Effector memory CD8-positive, alpha-beta T cell (primary cell): ENCODE measurements at regions not wholly inside any gene's neighbourhood (a gene's known extent, or its start where the extent isn't known, plus 50 kb on each side); places are given as distances from the start of the nearest gene placed in this dataset.
A peak's percentile ranks its signal among the peaks of the same experiment; 100 is the strongest.

Experiments
- ATAC-seq: fragments of 150-1000 bp; cut with Tn5 transposase; replicated peaks from 2 replicates; pipeline ENCODE4 v1.10.0; 2021; ENCODE audit warnings: mild to moderate bottlenecking, moderate library complexity
- DNase-seq, 3 experiments: peaks; one replicate each; pipeline ENCODE4 v3.0.0; 2021
- H3K27ac Mint-ChIP-seq, 2 donors: one replicate each; pipeline ENCODE4 v1.8.0; 2022; ENCODE audit warnings: mild to moderate bottlenecking in 2 of 2, mixed read lengths in 2 of 2, moderate library complexity in 2 of 2
- H3K27me3 Mint-ChIP-seq, 2 donors: one replicate each; pipeline ENCODE4 v1.8.0; 2022; ENCODE audit warnings: mixed read lengths in 2 of 2
- H3K36me3 Mint-ChIP-seq: one replicate; pipeline ENCODE4 v1.8.0; 2022; ENCODE audit warnings: mild to moderate bottlenecking, moderate library complexity, mixed read lengths; ENCODE audit not compliant: insufficient read depth
- H3K4me1 Mint-ChIP-seq, 2 donors: one replicate each; pipeline ENCODE4 v1.8.0; 2022; ENCODE audit warnings: low read depth in 2 of 2, mixed read lengths in 2 of 2
- H3K4me3 Mint-ChIP-seq, 2 donors: one replicate each; pipeline ENCODE4 v1.8.0; 2022; ENCODE audit warnings: mild to moderate bottlenecking in 2 of 2, mixed read lengths in 2 of 2, moderate library complexity in 2 of 2
- H3K9me3 Mint-ChIP-seq, 2 donors: one replicate each; pipeline ENCODE4 v1.8.0; 2022; ENCODE audit warnings: mixed read lengths in 2 of 2

GRCh38 chr5:56466136-56466816, 233.1 kb upstream of the ANKRD55 start:
- no peaks in the 10 kb centered on the region for H3K4me1 Mint-ChIP-seq
- H3K36me3 Mint-ChIP-seq, result no peaks in the 10 kb centered on the region
- H3K9me3 Mint-ChIP-seq, result no peaks in the 10 kb centered on the region
- H3K4me3 Mint-ChIP-seq, result no peak overlapping the region
- DNase-seq, result no peak
- H3K27me3 Mint-ChIP-seq, result peaks cover 17 to 18% of the 10 kb centered on the region in 2 donors
- no peak for ATAC-seq
- no peak overlapping the region for H3K27ac Mint-ChIP-seq

GRCh38 chr5:56465769-56466135, 232.6 kb upstream of the ANKRD55 start:
- H3K4me3 Mint-ChIP-seq, result no peak overlapping the region
- ATAC-seq, result no peak

GRCh38 chr5:56464935-56465768, 232.0 kb upstream of the ANKRD55 start:
- ATAC-seq (no peak), DNase-seq (no peak)
- H3K27me3 Mint-ChIP-seq, result peaks cover 13 to 17% of the 10 kb centered on the region in 2 donors
- no peaks in the 10 kb centered on the region for H3K36me3 Mint-ChIP-seq
- no peaks in the 10 kb centered on the region for H3K9me3 Mint-ChIP-seq
- no peak overlapping the region for H3K4me3 Mint-ChIP-seq
- no peaks in the 10 kb centered on the region for H3K4me1 Mint-ChIP-seq
- no peak overlapping the region for H3K27ac Mint-ChIP-seq

More at GRCh38 chr5:56465769-56466135, 232.6 kb upstream of the ANKRD55 start:
- Mint-ChIP-seq H3K9me3 (no peaks in the 10 kb centered on the region), H3K27me3 (peaks cover 17 to 18% of the 10 kb centered on the region in 2 donors), H3K36me3 (no peaks in the 10 kb centered on the region), H3K27ac (no peak overlapping the region), H3K4me1 (no peaks in the 10 kb centered on the region)
- no peak for DNase-seq

DNA sequence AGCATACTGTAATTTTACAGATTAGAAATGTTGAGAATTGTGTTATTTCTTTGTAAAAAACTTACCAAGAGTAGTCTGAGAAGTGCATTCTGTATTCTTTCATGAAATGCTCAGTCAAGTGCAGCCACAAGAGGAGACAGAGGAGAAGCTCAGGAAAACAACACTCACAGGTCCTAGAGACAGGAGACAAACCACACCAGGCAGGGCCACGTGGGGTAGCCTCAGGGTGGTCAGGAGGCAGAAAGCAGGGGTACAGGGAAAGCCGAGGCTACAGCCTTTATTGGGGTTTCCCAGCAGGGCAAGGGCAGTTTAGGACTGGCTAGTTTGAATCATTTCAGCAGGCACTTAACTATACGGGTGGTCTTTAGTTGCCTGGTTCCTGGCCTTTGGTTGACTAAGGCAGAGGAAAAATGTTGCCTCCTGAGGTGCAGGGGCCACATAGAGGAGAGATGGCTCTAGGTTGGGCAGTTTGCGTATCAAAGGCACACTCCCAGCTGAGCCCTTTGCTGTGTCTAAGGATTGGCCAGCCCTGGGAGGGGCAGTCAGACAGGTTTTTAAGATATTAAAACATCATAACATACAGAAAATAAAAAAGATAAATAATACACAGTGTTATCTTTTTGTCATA, 230.9 kb upstream of the ANKRD55 start:
- DNase-seq (no peak), ATAC-seq (no peak)
- Mint-ChIP-seq H3K4me1 (no peaks in the 10 kb centered on the region), H3K27ac (no peak overlapping the region), H3K36me3 (no peaks in the 10 kb centered on the region), H3K4me3 (no peak overlapping the region), H3K9me3 (no peaks in the 10 kb centered on the region), H3K27me3 (peaks cover 7 to 24% of the 10 kb centered on the region in 2 donors)

- Mint-ChIP-seq H3K4me3 (no peak overlapping the region), H3K27ac (no peak overlapping the region), H3K4me1 (no peaks in the 10 kb centered on the region), H3K36me3 (no peaks in the 10 kb centered on the region), H3K27me3 (peaks cover under 1 to 22% of the 10 kb centered on the region in 2 donors), H3K9me3 (no peaks in the 10 kb centered on the region)
- ATAC-seq (no peak), DNase-seq (no peak)
Measured at GRCh38 chr5:56461584-56461983, 228.5 kb upstream of the ANKRD55 start.

- Mint-ChIP-seq H3K36me3 (no peaks in the 10 kb centered on the region), H3K4me1 (no peaks in the 10 kb centered on the region), H3K27ac (no peak overlapping the region), H3K9me3 (no peaks in the 10 kb centered on the region), H3K4me3 (no peak overlapping the region), H3K27me3 (peaks cover 9 to 24% of the 10 kb centered on the region in 2 donors)
- ATAC-seq, result no peak
- no peak for DNase-seq
Measured at GRCh38 chr5:56460681-56461191, 227.6 kb upstream of the ANKRD55 start.

GRCh38 chr5:56460195-56460546, 227.0 kb upstream of the ANKRD55 start:
- Mint-ChIP-seq H3K27me3 (peaks cover 14 to 24% of the 10 kb centered on the region in 2 donors), H3K27ac (no peak overlapping the region), H3K4me1 (no peaks in the 10 kb centered on the region), H3K9me3 (no peaks in the 10 kb centered on the region), H3K4me3 (no peak overlapping the region), H3K36me3 (no peaks in the 10 kb centered on the region)
- ATAC-seq (no peak), DNase-seq (no peak)

- Mint-ChIP-seq H3K27me3 (peaks cover 15 to 30% of the 10 kb centered on the region in 2 donors), H3K4me3 (no peak overlapping the region), H3K36me3 (no peaks in the 10 kb centered on the region), H3K27ac (no peak overlapping the region), H3K4me1 (peaks cover 0 to 3% of the 10 kb centered on the region in 2 donors), H3K9me3 (no peaks in the 10 kb centered on the region)
- no peak for DNase-seq
- no peak for ATAC-seq
Measured at GRCh38 chr5:56459394-56460194, 226.5 kb upstream of the ANKRD55 start.

DNA sequence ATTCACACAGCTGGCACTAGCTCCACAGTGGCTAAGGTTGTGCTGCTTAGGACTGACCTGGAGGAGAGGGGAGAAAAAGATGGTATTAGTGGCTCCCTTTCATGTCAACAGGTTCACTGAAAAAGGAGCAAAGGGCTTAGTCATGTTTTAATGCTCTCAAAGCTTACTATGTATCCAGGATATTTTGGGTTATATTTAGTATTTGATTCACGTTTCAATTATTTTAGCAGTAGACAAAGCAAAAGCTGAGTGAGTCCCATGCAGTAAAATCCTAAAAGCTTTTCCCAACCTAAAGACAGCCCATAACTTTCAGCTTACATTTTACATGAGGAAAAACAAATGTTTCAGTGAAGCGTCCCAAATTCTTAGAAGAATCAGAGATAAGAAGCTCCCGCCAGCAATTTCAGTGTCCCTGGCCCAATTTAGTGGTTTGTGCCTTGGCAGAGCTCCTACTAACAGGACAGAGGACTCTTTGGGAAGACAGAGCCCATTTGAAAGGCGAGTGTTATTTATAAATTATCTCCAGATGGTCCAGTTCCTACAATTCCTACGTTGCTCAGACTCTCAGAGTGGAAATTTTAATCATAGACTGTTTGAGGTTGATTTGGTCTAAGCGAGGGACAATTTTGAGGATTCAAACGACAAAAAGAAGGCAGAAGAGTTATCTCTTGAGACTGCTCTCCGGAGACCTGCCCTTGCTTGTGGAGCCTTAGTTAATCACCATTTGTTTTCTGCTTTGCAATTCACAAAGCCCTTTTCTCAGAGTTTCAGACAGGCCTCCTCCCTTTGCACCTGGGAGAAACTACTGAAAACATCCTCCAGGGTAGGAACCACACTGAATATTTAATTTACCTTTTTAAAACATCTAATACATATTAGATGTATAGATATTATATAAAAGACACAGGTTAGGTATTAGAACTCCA, 225.0 kb upstream of the ANKRD55 start:
- Mint-ChIP-seq H3K27ac (no peak overlapping the region), H3K9me3 (no peaks in the 10 kb centered on the region), H3K27me3 (peaks cover 15 to 30% of the 10 kb centered on the region in 2 donors), H3K4me3 (no peak overlapping the region), H3K4me1 (peaks cover 0 to 3% of the 10 kb centered on the region in 2 donors), H3K36me3 (no peaks in the 10 kb centered on the region)
- DNase-seq (no peak), ATAC-seq (no peak)

GRCh38 chr5:56456002-56456401, 222.9 kb upstream of the ANKRD55 start:
- Mint-ChIP-seq H3K27me3 (peaks cover 15 to 30% of the 10 kb centered on the region in 2 donors), H3K36me3 (no peaks in the 10 kb centered on the region), H3K27ac (no peak overlapping the region), H3K4me3 (no peak overlapping the region), H3K9me3 (no peaks in the 10 kb centered on the region), H3K4me1 (peaks cover 0 to 3% of the 10 kb centered on the region in 2 donors)
- DNase-seq (no peak), ATAC-seq (no peak)

GRCh38 chr5:56455417-56455816, 222.3 kb upstream of the ANKRD55 start:
- Mint-ChIP-seq H3K27ac (no peak overlapping the region), H3K4me3 (no peak overlapping the region), H3K9me3 (no peaks in the 10 kb centered on the region), H3K4me1 (peaks cover 0 to 3% of the 10 kb centered on the region in 2 donors), H3K27me3 (peaks cover 15 to 30% of the 10 kb centered on the region in 2 donors), H3K36me3 (no peaks in the 10 kb centered on the region)
- DNase-seq, result no peak
- no peak for ATAC-seq

GRCh38 chr5:56454219-56454862, 221.2 kb upstream of the ANKRD55 start:
- no peaks in the 10 kb centered on the region for H3K36me3 Mint-ChIP-seq
- no peaks in the 10 kb centered on the region for H3K9me3 Mint-ChIP-seq
- H3K4me1 Mint-ChIP-seq, result peaks cover 0 to 3% of the 10 kb centered on the region in 2 donors
- no peak overlapping the region for H3K4me3 Mint-ChIP-seq
- H3K27me3 Mint-ChIP-seq, result peaks cover 15 to 26% of the 10 kb centered on the region in 2 donors
- peak in 2 of 3 experiments; percentile 5 to 16 for DNase-seq
- H3K27ac Mint-ChIP-seq, result peak overlapping the region in 1 of 2 donors; percentile 45
- ATAC-seq, result peak; percentile 84
